ENCODE measurements at regions not wholly inside any gene's neighbourhood (a gene's known extent, or its start where the extent isn't known, plus 50 kb on each side); places are given as distances from the start of the nearest gene placed in this dataset.

- peaks cover 8% of the 10 kb centered on the region for H3K27me3 Mint-ChIP-seq (ENCODE audit: low read depth)
- no peaks in the 10 kb centered on the region for H3K36me3 Mint-ChIP-seq
- peak overlapping the region; percentile 80 for H3K4me3 Mint-ChIP-seq
- POLR2A ChIA-PET = no interaction called here
- no peaks in the 10 kb centered on the region for H3K9me3 Mint-ChIP-seq
- CTCF ChIA-PET = no interaction called here
- TF ChIP-seq, protein P1, sequence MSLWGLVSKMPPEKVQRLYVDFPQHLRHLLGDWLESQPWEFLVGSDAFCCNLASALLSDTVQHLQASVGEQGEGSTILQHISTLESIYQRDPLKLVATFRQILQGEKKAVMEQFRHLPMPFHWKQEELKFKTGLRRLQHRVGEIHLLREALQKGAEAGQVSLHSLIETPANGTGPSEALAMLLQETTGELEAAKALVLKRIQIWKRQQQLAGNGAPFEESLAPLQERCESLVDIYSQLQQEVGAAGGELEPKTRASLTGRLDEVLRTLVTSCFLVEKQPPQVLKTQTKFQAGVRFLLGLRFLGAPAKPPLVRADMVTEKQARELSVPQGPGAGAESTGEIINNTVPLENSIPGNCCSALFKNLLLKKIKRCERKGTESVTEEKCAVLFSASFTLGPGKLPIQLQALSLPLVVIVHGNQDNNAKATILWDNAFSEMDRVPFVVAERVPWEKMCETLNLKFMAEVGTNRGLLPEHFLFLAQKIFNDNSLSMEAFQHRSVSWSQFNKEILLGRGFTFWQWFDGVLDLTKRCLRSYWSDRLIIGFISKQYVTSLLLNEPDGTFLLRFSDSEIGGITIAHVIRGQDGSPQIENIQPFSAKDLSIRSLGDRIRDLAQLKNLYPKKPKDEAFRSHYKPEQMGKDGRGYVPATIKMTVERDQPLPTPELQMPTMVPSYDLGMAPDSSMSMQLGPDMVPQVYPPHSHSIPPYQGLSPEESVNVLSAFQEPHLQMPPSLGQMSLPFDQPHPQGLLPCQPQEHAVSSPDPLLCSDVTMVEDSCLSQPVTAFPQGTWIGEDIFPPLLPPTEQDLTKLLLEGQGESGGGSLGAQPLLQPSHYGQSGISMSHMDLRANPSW (CRISPR knock-in tag; conservative IDR thresholded peaks at IDR 0.05; ENCODE audit: low read depth) = no peak
- TF ChIP-seq TP53 (CRISPR knock-in tag; IDR thresholded peaks at IDR 0.05) (no peak), RELA (CRISPR knock-in tag; IDR thresholded peaks at IDR 0.05; ENCODE audit: borderline replicate concordance) (no peak)
- TF ChIP-seq, protein P2, sequence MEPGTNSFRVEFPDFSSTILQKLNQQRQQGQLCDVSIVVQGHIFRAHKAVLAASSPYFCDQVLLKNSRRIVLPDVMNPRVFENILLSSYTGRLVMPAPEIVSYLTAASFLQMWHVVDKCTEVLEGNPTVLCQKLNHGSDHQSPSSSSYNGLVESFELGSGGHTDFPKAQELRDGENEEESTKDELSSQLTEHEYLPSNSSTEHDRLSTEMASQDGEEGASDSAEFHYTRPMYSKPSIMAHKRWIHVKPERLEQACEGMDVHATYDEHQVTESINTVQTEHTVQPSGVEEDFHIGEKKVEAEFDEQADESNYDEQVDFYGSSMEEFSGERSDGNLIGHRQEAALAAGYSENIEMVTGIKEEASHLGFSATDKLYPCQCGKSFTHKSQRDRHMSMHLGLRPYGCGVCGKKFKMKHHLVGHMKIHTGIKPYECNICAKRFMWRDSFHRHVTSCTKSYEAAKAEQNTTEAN (CRISPR knock-in tag; IDR thresholded peaks at IDR 0.05) = no peak
- ATAC-seq (no peak), DNase-seq (ENCODE audit: low spot score) (no peak)
- H3K27ac Mint-ChIP-seq = no peak overlapping the region
- peaks cover 29% of the 10 kb centered on the region for H3K4me1 Mint-ChIP-seq
These were observed 51.8 kb upstream of the SSR3 start for GRCh38 chr3:156606729-156607128.

GRCh38 chr3:156605686-156606605 lies 51.0 kb upstream of the SSR3 start:
- peaks cover 29% of the 10 kb centered on the region for H3K4me1 Mint-ChIP-seq
- ChIA-PET POLR2A (interaction anchor here (1.1 kb wide), 1 partner anchor 51 kb away, joined by 6 read pairs; the partner anchor contains the start of gene SSR3), CTCF (interaction anchor here (0.9 to 1.3 kb wide), 3 partner anchors 12 to 532 kb away, joined by 3 to 12 read pairs (median 5); partner anchors contain the start of gene TIPARP)
- H3K36me3 Mint-ChIP-seq = no peaks in the 10 kb centered on the region
- peak overlapping the region; percentile 80 for H3K4me3 Mint-ChIP-seq
- ATAC-seq = peak; percentile 92
- DNase-seq (ENCODE audit: low spot score) = peak; percentile 38
- H3K9me3 Mint-ChIP-seq = no peaks in the 10 kb centered on the region
- peak overlapping the region; percentile 86 for H3K27ac Mint-ChIP-seq
- H3K27me3 Mint-ChIP-seq (ENCODE audit: low read depth) = peaks cover 8% of the 10 kb centered on the region
- TF ChIP-seq, protein P3, sequence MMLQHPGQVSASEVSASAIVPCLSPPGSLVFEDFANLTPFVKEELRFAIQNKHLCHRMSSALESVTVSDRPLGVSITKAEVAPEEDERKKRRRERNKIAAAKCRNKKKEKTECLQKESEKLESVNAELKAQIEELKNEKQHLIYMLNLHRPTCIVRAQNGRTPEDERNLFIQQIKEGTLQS (CRISPR knock-in tag; conservative IDR thresholded peaks at IDR 0.05) = no peak
- TF ChIP-seq IRF2 (CRISPR knock-in tag; IDR thresholded peaks at IDR 0.05; ENCODE audit: borderline replicate concordance, low read depth) (no peak), TEAD1 (CRISPR knock-in tag; IDR thresholded peaks at IDR 0.05) (peak; percentile 74; the same call in 1 of the 2 replicates), GABPB1 (CRISPR knock-in tag; IDR thresholded peaks at IDR 0.05) (no peak), MAX (CRISPR knock-in tag; IDR thresholded peaks at IDR 0.05) (peak; percentile 41; the same call in 1 of the 2 replicates), ZNF423 (CRISPR knock-in tag; IDR thresholded peaks at IDR 0.05) (0 out of 2 replicates have a peak, but pooled peaks have one; percentile 12), ETV6 (CRISPR knock-in tag; IDR thresholded peaks at IDR 0.05) (no peak), ZNF532 (CRISPR knock-in tag; IDR thresholded peaks at IDR 0.05; ENCODE audit: borderline replicate concordance) (no peak), FOXP1 (CRISPR knock-in tag; IDR thresholded peaks at IDR 0.05; ENCODE audit: borderline replicate concordance) (no peak), IRF1 (CRISPR knock-in tag; IDR thresholded peaks at IDR 0.05) (no peak), OVOL2 (CRISPR knock-in tag; IDR thresholded peaks at IDR 0.05; ENCODE audit: borderline replicate concordance) (no peak)
- TF ChIP-seq, protein P4, sequence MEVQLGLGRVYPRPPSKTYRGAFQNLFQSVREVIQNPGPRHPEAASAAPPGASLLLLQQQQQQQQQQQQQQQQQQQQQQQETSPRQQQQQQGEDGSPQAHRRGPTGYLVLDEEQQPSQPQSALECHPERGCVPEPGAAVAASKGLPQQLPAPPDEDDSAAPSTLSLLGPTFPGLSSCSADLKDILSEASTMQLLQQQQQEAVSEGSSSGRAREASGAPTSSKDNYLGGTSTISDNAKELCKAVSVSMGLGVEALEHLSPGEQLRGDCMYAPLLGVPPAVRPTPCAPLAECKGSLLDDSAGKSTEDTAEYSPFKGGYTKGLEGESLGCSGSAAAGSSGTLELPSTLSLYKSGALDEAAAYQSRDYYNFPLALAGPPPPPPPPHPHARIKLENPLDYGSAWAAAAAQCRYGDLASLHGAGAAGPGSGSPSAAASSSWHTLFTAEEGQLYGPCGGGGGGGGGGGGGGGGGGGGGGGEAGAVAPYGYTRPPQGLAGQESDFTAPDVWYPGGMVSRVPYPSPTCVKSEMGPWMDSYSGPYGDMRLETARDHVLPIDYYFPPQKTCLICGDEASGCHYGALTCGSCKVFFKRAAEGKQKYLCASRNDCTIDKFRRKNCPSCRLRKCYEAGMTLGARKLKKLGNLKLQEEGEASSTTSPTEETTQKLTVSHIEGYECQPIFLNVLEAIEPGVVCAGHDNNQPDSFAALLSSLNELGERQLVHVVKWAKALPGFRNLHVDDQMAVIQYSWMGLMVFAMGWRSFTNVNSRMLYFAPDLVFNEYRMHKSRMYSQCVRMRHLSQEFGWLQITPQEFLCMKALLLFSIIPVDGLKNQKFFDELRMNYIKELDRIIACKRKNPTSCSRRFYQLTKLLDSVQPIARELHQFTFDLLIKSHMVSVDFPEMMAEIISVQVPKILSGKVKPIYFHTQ (CRISPR knock-in tag; IDR thresholded peaks at IDR 0.05) = no peak
- TF ChIP-seq, protein P5, sequence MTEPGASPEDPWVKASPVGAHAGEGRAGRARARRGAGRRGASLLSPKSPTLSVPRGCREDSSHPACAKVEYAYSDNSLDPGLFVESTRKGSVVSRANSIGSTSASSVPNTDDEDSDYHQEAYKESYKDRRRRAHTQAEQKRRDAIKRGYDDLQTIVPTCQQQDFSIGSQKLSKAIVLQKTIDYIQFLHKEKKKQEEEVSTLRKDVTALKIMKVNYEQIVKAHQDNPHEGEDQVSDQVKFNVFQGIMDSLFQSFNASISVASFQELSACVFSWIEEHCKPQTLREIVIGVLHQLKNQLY (CRISPR knock-in tag; IDR thresholded peaks at IDR 0.05) = no peak
- TF ChIP-seq, protein P6, sequence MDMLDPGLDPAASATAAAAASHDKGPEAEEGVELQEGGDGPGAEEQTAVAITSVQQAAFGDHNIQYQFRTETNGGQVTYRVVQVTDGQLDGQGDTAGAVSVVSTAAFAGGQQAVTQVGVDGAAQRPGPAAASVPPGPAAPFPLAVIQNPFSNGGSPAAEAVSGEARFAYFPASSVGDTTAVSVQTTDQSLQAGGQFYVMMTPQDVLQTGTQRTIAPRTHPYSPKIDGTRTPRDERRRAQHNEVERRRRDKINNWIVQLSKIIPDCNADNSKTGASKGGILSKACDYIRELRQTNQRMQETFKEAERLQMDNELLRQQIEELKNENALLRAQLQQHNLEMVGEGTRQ (CRISPR knock-in tag; IDR thresholded peaks at IDR 0.05) = no peak

All from WTC11 (cell line).